CD4-positive, alpha-beta T cell treated with Interleukin-6 for 4 hours (primary cell): ENCODE measurements at regions not wholly inside any gene's neighbourhood (a gene's known extent, or its start where the extent isn't known, plus 50 kb on each side); places are given as distances from the start of the nearest gene placed in this dataset.

ENCODE experiments used
- DNase-seq: peaks from one replicate; pipeline ENCODE4 v3.0.0-alpha.2; 2020; ENCODE audit warnings: mixed read lengths

GRCh38 chr10:78250313-78251015 is 216.8 kb downstream of the RPS24 start:
- DNase-seq = no peak

GRCh38 chr10:78251016-78251385 is 217.3 kb downstream of the RPS24 start:
- no peak for DNase-seq

- DNase-seq = no peak
Measured at GRCh38 chr10:78252286-78252685, 218.6 kb downstream of the RPS24 start.

GRCh38 chr10:78253063-78253853 is 219.6 kb downstream of the RPS24 start:
- no peak for DNase-seq

- DNase-seq = no peak
Measured at GRCh38 chr10:78254013-78254412, 220.3 kb downstream of the RPS24 start.

GRCh38 chr10:78255214-78255613 is 221.6 kb downstream of the RPS24 start:
- no peak for DNase-seq

DNA sequence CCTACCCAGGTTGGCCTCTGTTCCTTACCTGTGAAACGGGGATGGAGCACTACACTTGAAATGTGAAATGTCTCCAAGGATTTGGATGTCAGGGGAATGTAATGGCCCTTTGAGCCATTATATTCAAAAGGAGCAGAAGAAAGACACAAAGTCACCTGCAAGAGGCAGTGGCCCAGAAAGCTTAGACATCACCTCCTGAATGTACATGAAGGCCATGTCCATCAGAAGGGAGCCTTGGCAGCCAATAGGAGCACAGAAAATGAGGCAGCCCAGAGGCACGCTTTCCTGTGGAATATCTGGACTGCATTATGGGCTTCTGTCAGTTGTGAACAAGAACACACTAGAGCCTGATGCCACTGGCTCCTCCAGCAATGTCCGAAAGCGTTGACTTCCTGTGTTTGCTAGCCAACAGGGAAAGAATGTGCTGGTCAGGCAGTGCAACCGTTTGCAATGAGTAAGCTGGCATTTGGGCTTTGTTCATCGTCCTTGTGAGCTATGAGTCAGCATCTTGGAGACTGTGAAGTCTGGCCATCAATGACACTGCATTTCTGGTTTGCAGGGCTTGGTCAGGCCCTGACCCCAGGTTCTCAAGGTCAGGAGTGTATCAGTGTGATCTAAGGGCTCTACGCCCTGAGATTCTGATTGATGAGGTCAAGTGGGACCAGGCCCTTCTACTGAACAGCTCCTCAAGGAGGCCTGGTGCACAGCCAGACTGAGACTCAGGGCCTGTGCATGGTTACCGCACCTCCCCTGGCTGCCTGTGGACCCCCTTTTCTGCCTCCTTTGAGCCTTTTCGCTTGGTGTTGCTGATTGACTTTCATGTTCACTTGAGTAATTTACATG is 222.4 kb downstream of the RPS24 start:
- no peak for DNase-seq

DNA sequence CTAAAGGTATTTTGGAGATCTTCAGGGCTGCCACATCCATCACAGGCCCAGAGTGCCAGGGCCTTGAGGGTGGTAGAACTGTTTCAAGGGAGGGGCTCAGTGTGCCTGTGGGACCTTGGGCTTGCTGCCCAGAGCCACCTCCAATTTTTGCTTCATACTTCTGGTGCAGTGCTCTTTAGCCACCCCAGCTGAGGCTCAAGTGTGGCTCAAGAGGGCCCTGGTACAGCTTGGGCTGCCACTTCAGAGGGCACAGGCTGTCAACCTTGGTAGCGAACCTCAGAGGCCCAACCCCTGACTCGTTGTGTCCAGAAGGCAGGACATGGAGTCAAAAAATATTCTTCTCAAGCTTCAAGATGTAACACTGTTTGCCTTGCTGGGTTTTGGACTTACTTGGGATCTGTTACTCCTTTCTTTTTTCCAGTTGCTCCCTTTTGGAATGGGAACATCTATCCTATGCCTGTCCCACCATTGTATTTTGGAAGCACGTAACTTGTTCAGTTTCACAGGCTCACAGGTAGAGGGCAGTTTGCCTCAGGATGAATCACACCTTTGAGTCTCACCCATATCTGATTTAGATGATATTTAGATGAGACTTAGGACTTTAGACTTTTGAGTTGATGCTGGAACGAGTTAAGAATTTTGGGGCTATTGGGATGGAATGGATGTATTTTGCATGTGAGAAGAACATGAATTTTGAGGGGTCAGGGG is 224.8 kb downstream of the RPS24 start:
- DNase-seq = no peak

DNA sequence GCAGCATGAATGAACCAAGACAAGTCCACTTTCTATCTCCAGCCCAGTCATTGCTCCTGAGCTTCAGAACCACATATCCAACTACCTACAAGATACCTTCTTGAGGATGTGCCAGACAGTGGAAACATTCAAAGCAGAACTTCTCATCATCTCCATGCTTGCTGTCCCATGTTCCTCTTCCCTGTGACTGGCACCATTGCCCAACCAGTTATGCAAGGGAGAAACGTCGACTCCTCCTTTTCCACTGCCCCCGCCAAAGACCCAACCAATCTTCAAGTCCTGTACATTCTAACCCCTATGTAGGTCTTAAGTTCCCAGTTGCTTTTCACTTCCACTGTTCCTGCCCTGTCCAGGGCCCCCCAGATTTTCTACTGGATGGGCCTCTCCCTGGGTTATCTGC is 225.7 kb downstream of the RPS24 start:
- DNase-seq = no peak

- DNase-seq = no peak
Measured at GRCh38 chr10:78260141-78260540, 226.5 kb downstream of the RPS24 start.

GRCh38 chr10:78260680-78261079 is 227.0 kb downstream of the RPS24 start:
- DNase-seq = no peak

DNA sequence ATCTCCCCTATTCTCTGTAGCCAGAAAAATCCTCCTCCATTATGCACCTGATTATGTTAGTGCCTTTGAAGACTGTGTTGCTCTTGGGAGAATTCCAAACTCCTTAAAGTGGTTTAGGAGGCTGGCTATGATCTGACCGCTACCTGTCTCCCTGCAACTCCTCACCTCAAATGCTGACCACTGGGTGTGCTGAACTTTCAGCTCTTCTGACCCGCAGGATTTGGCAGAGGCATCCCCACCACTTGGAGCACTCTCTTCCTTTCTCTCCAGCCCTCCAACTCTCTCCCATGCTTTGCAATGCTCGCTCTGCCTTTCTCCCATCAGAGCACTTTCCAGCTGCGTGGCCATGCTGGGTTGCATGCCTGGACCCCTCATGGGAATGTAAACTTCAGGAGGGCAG is 227.6 kb downstream of the RPS24 start:
- no peak for DNase-seq

GRCh38 chr10:78262860-78263259 is 229.2 kb downstream of the RPS24 start:
- no peak for DNase-seq

DNA sequence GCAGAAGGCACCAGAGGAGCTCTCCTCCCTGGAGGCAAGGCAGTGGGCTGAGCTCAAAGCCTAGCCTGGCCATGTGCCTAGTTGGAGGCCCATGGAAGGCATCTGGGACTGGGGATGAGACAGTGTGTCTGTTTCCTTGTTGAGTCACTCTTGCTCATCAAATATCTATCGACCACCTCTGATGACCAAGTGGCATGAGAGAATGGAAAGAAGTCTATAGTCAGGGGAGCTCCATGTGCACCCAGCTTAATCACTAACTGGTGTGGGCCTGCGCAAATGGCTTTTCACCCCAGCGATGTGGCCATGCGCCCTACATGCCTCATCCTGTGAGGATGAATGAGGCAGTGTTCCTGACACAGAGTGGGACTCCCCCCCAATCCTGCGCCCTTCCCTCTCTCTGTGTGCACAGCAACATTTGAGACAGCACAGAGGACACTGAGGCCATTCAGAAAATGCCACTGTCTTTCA is 229.9 kb downstream of the RPS24 start:
- no peak for DNase-seq

- no peak for DNase-seq
Measured at GRCh38 chr10:78264361-78264760, 230.7 kb downstream of the RPS24 start.

- no peak for DNase-seq
Measured at GRCh38 chr10:78266741-78267469, 233.2 kb downstream of the RPS24 start.

DNA sequence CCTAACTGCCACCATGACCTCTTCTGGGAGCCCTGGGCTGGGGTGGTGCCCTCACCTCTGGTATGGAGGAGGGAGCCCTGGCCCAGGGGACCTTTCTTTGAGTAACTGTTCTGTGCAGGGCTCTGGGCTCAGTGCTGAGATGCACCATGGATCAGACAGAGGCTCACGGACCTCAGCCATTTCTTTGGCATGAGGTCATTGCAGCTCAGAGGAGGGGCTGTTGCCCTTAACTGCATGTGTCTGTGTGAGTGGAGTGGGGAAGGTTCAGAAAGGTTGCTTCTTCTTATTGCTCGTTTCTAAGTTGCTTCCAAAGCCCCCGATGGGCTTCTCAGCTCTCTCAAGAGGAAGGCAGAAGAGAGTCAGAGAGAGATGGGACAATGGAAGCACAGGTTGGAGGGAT is 233.9 kb downstream of the RPS24 start:
- no peak for DNase-seq

DNA sequence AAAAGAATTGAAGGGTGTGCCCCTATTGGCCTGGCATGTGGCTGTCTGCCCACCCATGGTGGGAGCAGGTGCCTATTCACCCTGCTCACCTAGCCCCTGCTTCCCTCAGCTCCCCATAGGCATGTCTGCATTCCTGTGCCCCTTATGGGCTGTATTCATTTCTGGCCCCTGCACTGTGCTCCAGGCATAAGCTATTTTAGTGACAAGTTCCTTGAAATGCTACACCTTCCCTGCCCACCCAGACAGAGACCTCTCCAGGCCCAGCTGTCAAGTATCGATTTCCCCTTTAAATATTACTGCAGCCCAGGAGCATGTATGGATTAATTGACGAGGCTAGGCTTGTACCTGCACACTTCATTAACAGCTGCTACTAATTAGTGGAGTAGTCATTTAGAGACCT is 235.4 kb downstream of the RPS24 start:
- DNase-seq = no peak

GRCh38 chr10:78272329-78272728 is 238.7 kb downstream of the RPS24 start:
- DNase-seq = no peak

DNA sequence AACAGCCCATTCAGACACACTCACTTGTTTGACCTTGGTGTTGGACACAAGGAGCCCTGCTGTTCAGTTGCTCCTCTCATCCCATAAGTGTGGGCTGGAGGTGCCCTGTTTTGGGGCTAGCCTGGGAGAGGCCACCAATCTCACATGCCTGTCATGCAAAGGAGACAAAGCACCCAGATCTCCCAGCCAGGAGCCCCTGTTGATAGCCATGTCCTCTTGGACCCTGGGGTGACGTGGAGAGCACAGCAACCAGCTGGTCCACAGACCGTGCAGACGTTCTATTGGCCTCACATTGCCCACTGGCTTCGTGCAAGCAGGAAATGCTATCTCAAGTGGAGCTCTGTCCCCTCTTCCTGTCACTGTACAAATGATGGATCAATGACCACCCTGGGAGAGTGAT is 240.8 kb downstream of the RPS24 start:
- DNase-seq = no peak

DNA sequence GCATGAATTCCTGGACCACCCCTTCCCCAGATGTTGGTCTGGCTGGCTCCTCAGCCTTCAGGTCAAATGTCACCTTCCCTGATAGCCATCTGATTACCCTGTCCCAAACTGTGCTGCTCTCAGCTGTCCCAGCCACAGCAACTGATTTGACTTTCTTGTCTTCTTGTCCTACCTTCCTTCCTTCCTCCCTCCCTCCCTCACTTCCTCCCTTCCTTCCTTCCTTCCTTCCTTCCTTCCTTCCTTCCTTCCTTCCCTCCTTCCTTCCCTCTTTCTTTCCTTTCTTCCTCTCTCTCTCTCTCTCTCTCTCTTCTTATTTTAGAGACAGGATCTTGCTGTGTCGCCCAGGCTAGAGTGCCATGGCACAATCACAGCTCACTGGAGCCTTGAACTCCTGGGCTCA is 242.5 kb downstream of the RPS24 start:
- DNase-seq = no peak
